ENCODE measurements at regions not wholly inside any gene's neighbourhood (a gene's known extent, or its start where the extent isn't known, plus 50 kb on each side); places are given as distances from the start of the nearest gene placed in this dataset.

DNA sequence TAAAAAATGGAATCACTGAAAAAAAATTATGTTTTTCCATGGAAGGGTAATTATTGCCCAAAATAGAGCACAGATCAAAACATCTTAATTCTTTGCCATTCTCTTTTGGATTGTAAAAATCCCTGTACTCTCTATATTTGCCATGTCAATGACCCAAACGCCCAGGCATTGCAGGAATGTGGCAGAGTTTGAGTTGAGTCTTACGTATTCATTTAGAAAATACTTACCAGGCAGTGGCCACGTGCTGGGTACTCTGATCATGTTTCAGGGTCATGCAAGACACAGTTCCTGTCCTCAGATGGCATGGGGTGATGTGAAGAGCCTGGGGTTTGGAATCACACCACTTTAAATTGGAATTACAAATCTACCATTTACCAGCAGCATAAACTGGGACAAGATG, 267.7 kb downstream of the ABCC12 start (continued):
- TF ChIP-seq MLXIP (CRISPR knock-in tag; IDR thresholded peaks at IDR 0.05; ENCODE audit: borderline replicate concordance) = peak; percentile 91
- peak; percentile 38; the same call in 1 of the 2 replicates for TF ChIP-seq NR2F6 (IDR thresholded peaks at IDR 0.05)
- TF ChIP-seq NR2F6 (CRISPR knock-in tag; IDR thresholded peaks at IDR 0.05) = peak; percentile 45; the same call in 1 of the 2 replicates
- peak; percentile 98 for TF ChIP-seq TEAD3 (CRISPR knock-in tag; optimal IDR thresholded peaks at IDR 0.05; ENCODE audit: borderline replicate concordance)
- no peak for TF ChIP-seq SMARCE1 (IDR thresholded peaks at IDR 0.05; ENCODE audit: borderline replicate concordance)
- no peak for TF ChIP-seq HMGXB4 (CRISPR knock-in tag; IDR thresholded peaks at IDR 0.05; ENCODE audit: borderline replicate concordance in 1 of 2, low read depth in 1 of 2)
- peak; percentile 74 for TF ChIP-seq GATAD2A (CRISPR knock-in tag; IDR thresholded peaks at IDR 0.05)
- 0 out of 2 replicates have a peak, but pooled peaks have one; percentile 27 for TF ChIP-seq GLI4 (CRISPR knock-in tag; IDR thresholded peaks at IDR 0.05; ENCODE audit: borderline replicate concordance)
- peak; percentile 37; the same call in 1 of the 2 replicates for TF ChIP-seq ARID2 (CRISPR knock-in tag; IDR thresholded peaks at IDR 0.05; ENCODE audit: borderline replicate concordance)
- TF ChIP-seq, protein P1, sequence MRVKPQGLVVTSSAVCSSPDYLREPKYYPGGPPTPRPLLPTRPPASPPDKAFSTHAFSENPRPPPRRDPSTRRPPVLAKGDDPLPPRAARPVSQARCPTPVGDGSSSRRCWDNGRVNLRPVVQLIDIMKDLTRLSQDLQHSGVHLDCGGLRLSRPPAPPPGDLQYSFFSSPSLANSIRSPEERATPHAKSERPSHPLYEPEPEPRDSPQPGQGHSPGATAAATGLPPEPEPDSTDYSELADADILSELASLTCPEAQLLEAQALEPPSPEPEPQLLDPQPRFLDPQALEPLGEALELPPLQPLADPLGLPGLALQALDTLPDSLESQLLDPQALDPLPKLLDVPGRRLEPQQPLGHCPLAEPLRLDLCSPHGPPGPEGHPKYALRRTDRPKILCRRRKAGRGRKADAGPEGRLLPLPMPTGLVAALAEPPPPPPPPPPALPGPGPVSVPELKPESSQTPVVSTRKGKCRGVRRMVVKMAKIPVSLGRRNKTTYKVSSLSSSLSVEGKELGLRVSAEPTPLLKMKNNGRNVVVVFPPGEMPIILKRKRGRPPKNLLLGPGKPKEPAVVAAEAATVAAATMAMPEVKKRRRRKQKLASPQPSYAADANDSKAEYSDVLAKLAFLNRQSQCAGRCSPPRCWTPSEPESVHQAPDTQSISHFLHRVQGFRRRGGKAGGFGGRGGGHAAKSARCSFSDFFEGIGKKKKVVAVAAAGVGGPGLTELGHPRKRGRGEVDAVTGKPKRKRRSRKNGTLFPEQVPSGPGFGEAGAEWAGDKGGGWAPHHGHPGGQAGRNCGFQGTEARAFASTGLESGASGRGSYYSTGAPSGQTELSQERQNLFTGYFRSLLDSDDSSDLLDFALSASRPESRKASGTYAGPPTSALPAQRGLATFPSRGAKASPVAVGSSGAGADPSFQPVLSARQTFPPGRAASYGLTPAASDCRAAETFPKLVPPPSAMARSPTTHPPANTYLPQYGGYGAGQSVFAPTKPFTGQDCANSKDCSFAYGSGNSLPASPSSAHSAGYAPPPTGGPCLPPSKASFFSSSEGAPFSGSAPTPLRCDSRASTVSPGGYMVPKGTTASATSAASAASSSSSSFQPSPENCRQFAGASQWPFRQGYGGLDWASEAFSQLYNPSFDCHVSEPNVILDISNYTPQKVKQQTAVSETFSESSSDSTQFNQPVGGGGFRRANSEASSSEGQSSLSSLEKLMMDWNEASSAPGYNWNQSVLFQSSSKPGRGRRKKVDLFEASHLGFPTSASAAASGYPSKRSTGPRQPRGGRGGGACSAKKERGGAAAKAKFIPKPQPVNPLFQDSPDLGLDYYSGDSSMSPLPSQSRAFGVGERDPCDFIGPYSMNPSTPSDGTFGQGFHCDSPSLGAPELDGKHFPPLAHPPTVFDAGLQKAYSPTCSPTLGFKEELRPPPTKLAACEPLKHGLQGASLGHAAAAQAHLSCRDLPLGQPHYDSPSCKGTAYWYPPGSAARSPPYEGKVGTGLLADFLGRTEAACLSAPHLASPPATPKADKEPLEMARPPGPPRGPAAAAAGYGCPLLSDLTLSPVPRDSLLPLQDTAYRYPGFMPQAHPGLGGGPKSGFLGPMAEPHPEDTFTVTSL (CRISPR knock-in tag; IDR thresholded peaks at IDR 0.05; ENCODE audit: borderline replicate concordance) = 0 out of 2 replicates have a peak, but pooled peaks have one; percentile 34
- TF ChIP-seq ELF3 (CRISPR knock-in tag; IDR thresholded peaks at IDR 0.05) = 0 out of 2 replicates have a peak, but pooled peaks have one; percentile 43
- TF ChIP-seq JUN (CRISPR knock-in tag; IDR thresholded peaks at IDR 0.05) = peak; percentile 91
- peak; percentile 67 for TF ChIP-seq ATF3 (CRISPR knock-in tag; IDR thresholded peaks at IDR 0.05)
- TF ChIP-seq HNF4A (CRISPR knock-in tag; IDR thresholded peaks at IDR 0.05) = peak; percentile 25; the same call in 1 of the 2 replicates
- TF ChIP-seq ZNF614 (CRISPR knock-in tag; IDR thresholded peaks at IDR 0.05; ENCODE audit: borderline replicate concordance) = 0 out of 2 replicates have a peak, but pooled peaks have one; percentile 26
- TF ChIP-seq ARID5B (CRISPR knock-in tag; IDR thresholded peaks at IDR 0.05) = peak; percentile 87
